Upper lobe of left lung (tissue), 4 donors: ENCODE measurements at regions not wholly inside any gene's neighbourhood (a gene's known extent, or its start where the extent isn't known, plus 50 kb on each side); places are given as distances from the start of the nearest gene placed in this dataset.

Experiments
- CTCF ChIP-seq, 6 experiments: fragments of 450-650 bp in 4 of 6; fragments of 200-600 bp in 2 of 6; sonication (generic) in 2 of 6; IDR thresholded peaks; one replicate each; pipeline ENCODE4 v1.5.1; 2016 to 2019; ENCODE audit warnings: antibody characterized with exemption in 6 of 6
- EP300 ChIP-seq, 4 donors: sonication (generic); formaldehyde crosslinking; IDR thresholded peaks; one replicate each; pipeline ENCODE4 v1.5.1; 2017; ENCODE audit warnings: antibody characterized with exemption in 4 of 4, control low read depth in 2 of 4
- POLR2A ChIP-seq, 4 donors: fragments of 450-650 bp; IDR thresholded peaks; one replicate each; pipeline ENCODE4 v1.5.1; 2016 to 2017; ENCODE audit warnings: antibody characterized with exemption in 4 of 4, mild to moderate bottlenecking in 2 of 4

GRCh38 chr13:64057372-64058020 is 2641.8 kb upstream of the PCDH20 start:
- TF ChIP-seq CTCF (IDR thresholded peaks at IDR 0.05) (no peak), EP300 (IDR thresholded peaks at IDR 0.05) (no peak), POLR2A (IDR thresholded peaks at IDR 0.05) (no peak)
